CD4-positive, alpha-beta T cell treated with Interleukin-6 at 100 ng/mL for 8 hours (primary cell): ENCODE measurements at regions not wholly inside any gene's neighbourhood (a gene's known extent, or its start where the extent isn't known, plus 50 kb on each side); places are given as distances from the start of the nearest gene placed in this dataset.

Experiments used
- DNase-seq: peaks from one replicate; pipeline ENCODE4 v3.0.0-alpha.2; 2020; ENCODE audit warnings: mixed read lengths, low spot score

- DNase-seq: no peak
Observed at GRCh38 chr13:106961216-106961615, 393.3 kb upstream of the ARGLU1 start.

DNA sequence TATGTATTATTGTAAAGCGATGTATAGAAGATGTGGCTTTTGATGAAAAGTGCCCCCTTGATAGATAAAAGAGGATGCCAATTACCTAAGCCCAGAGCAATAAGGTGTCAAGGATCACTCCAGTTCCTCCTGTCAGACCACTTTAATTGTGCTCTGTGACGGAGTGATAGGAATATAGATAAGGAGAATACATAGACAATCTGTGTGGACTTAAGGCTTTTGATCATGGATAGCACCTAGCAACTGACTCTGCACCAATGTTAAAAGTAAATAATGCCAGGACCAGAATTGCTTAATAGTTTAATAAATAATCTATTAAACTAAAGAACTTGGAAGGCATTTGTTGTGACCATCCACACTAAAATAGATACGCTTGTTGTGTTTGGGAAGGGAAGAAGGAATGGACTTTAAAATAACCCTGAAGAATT, 390.7 kb upstream of the ARGLU1 start:
- no peak for DNase-seq

GRCh38 chr13:106942563-106942962, 374.6 kb upstream of the ARGLU1 start:
- DNase-seq: no peak

- DNase-seq: no peak
Observed at GRCh38 chr13:106941779-106942178, 373.8 kb upstream of the ARGLU1 start.

- DNase-seq: no peak
Observed at GRCh38 chr13:106927421-106927820, 359.5 kb upstream of the ARGLU1 start.

- DNase-seq: no peak
Observed at GRCh38 chr13:106922384-106922783, 354.4 kb upstream of the ARGLU1 start.

DNA sequence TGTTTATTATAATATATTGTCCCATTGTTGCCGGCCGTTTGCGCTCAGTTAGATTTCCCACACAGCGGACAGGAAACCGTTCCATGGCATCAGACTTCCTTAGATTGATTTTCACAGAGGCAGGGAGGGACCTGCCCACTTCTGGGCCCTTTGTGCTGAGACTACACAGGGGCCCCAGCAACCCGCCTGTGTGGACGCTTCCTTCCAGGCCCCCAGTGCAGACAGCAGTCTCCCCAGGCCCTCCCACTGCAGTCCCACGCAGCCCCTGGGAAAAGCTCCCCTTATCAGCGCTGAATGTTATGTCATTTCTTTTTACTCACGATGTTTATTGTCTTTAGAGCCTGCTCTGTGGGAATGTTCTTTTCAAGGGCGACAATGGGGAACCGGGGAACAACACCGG, 351.7 kb upstream of the ARGLU1 start:
- DNase-seq: no peak

DNA sequence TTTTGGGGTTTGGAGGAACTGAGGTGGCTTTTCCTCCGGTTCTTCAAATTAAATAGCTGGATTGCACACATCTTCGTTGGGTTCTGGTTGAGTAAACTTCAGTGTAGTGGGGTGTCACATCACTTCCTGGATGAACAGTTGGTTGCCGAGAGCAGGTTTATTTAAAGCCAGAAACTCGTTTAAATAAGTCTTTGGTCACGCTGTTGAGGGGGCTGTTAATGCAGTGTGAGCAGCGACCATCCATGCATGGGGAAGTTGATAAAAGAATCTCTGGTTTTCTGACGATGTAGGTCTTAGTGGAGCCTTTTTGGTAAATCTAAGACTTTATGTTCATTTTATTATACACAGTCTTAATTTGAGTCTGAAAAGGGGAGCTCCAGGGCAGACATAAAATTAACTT, 351.2 kb upstream of the ARGLU1 start:
- no peak for DNase-seq

GRCh38 chr13:106918557-106918860, 350.6 kb upstream of the ARGLU1 start:
- DNase-seq: no peak

DNA sequence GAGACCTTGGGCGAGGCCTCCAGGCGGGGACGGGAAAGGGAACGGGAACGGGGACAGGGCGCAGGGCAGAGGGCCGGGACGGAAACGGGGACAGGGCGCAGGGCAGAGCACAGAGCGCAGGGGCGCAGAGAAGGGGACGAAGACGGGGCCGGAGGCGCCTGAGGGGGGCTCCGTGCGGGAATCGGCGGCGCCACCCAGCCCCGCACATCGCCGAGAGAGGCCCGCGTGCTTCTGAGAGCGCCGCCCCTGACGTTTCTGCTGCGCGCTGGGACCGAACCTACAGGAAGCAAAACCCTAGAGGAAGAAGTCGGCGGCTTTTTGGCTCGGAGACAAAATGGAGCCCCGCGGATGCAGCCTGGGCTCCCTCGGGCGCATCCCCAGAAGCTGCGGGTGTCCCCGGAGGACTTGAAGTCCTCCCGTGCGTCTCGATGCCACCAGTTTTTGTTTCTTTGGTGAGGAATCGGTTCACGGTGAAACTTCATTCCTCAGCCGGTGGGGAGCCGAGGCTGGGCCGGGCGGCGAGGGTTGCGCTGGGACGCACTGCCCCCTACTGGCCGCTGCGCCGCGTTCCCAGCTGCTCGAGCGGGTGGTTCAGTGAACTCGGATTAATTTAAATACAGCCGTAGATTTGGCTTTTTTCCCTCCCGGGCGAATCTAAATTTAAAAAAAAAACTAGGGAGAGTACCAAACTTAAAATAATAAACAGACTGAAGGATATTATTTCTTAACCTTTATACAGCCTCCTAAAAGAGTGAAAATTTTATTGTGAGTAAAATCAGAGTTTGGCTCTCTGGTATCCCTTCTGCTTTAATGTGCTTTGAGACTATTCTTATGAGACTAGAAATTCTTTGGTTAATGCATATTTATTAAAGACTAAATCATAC, 350.0 kb upstream of the ARGLU1 start:
- DNase-seq: peak; percentile 48

- no peak for DNase-seq
Observed at GRCh38 chr13:106917024-106917571, 349.2 kb upstream of the ARGLU1 start.

GRCh38 chr13:106916329-106916976, 348.5 kb upstream of the ARGLU1 start:
- DNase-seq: no peak

- DNase-seq: no peak
Observed at GRCh38 chr13:106915146-106915545, 347.2 kb upstream of the ARGLU1 start.

DNA sequence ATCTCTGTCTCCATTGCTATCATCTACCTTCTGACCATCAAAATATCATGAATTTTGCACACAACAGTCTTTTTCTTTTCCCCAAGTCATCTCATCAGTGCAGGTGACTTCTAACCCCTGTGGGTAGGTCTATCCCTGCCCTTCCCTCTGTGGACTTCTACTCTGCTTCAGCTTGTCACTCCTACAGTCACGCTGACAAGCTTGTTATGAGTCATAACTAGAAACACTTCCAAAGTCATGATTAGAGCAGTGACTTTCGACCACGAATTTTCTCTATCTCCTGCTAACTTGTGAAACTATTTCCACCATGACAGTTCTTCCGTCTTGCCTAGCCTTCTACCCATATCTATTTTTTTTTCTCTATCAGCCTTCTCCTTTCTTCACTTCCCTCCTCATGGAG, 343.7 kb upstream of the ARGLU1 start:
- DNase-seq: no peak

DNA sequence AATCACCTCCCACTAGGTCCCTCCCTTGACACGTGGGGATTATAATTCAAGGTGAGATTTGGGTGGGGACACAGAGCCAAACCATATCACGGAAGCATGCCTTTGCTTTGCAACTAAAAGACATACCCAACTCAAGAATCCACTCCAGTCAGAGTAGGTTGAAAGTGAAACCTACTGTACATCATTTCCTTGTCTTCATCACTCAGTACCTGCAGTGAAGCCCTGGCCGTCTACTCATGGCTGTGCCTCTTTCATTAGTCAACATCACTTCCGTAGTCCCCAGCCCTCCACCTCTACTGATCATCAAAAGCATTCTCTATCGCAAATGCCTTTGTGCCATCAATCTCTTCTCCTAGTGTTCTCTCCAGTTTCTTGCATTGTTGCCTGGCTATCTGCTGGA, 343.1 kb upstream of the ARGLU1 start:
- no peak for DNase-seq

- DNase-seq: no peak
Observed at GRCh38 chr13:106906426-106906996, 338.6 kb upstream of the ARGLU1 start.

DNA sequence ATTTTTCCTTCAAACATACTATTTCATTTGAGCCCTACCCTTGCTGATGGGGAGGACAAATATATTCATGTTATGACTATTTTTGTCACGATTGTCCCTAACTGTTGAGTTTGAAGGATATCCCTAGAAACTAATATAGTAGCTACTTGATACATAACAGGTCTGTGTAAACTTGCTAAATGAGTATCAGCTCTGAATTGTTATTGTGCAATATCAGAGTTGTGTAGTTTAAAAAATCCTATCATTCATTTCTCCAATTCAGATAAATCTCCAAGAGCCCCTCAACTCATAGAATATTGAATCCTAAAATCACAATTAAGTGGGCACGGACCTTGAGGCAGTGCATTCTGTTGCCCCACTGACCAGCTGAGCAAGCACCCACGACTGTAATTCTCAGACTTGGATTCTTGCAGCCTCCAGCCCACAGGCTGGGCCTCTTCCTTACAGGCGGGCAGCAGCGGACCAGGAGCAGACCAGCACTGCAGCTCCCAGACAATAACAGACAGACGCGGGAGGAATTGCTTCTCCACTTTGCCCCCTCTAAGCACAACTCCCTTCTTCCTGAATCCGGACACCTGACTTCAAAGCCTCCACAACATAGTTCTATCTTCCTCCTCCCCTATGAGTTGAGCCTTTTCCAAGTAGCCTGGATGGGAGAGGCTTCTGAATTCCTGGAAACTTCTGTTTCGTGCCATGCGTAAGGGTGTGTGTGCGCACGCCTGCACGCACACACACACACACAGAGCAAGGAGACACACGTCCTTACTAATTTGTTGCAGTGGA, 337.6 kb upstream of the ARGLU1 start:
- no peak for DNase-seq

DNA sequence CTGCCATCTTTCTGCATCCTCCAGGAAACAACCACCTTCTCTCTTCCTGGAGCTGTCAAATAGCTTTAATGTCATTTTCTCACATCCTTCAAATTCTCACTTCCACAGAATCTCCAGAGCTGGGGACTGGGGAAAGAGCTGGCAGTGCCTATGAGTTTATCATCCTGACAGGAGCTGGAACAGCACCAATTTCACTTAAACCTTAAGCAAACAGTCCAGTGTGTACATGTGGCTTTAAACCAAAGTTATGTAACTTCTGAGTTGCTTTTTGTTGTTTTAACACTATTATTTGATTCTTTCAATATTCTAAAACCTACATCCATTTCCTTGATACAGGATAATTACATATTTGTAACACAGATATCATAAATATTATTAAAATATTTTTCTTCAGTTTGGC, 331.5 kb upstream of the ARGLU1 start:
- DNase-seq: no peak

GRCh38 chr13:106898231-106898630, 330.3 kb upstream of the ARGLU1 start:
- no peak for DNase-seq

GRCh38 chr13:106888148-106888547, 320.2 kb upstream of the ARGLU1 start:
- DNase-seq: no peak

- no peak for DNase-seq
Observed at GRCh38 chr13:106887686-106888085, 319.7 kb upstream of the ARGLU1 start.

- no peak for DNase-seq
Observed at GRCh38 chr13:106883976-106884375, 316.0 kb upstream of the ARGLU1 start.
